Activated B cell treated with CpG ODN at 0.5 μM for 24 hours (primary cell): ENCODE measurements at regions not wholly inside any gene's neighbourhood (a gene's known extent, or its start where the extent isn't known, plus 50 kb on each side); places are given as distances from the start of the nearest gene placed in this dataset.
"Not testable (repeated sequence)": the region's sequence is repeated elsewhere in the genome, so short reads cannot be mapped to it uniquely, and the experiment has no call there.

Experiments
- ATAC-seq: fragments of 200-7000 bp; cut with Tn5 transposase; one replicate; pipeline ENCODE4 v1.10.0; 2021; ENCODE audit warnings: low read depth, mild to moderate bottlenecking, moderate library complexity
- CTCF ChIA-PET: fragments of 350-600 bp; sonication (Branson Sonifier 250); formaldehyde crosslinking; loops from one replicate; lab custom pipeline; 2021; ENCODE audit warnings: antibody characterized with exemption; lab: Charles Lee
- POLR2A ChIA-PET: fragments of 350-600 bp; sonication (Branson Sonifier 250); formaldehyde crosslinking; loops from one replicate; lab custom pipeline; 2021; ENCODE audit warnings: antibody characterized with exemption; lab: Charles Lee
- DNase-seq: peaks from one replicate; pipeline ENCODE4 v3.0.0; 2022
- H3K27ac Mint-ChIP-seq: one replicate; pipeline ENCODE4 v1.8.0; 2020; ENCODE audit warnings: mixed read lengths
- H3K27me3 Mint-ChIP-seq: one replicate; pipeline ENCODE4 v1.8.0; 2021; ENCODE audit warnings: mixed read lengths
- H3K36me3 Mint-ChIP-seq: one replicate; pipeline ENCODE4 v1.8.0; 2021; ENCODE audit warnings: low read depth, mixed read lengths
- H3K4me1 Mint-ChIP-seq: one replicate; pipeline ENCODE4 v1.8.0; 2021; ENCODE audit warnings: mixed read lengths
- H3K4me3 Mint-ChIP-seq: one replicate; pipeline ENCODE4 v1.8.0; 2020; ENCODE audit warnings: mild to moderate bottlenecking, mixed read lengths
- H3K9me3 Mint-ChIP-seq: one replicate; pipeline ENCODE4 v1.8.0; 2020; ENCODE audit warnings: mixed read lengths
- intact Hi-C: fragments of 100-400 bp; cut with micrococcal nuclease; formaldehyde crosslinking; loops from one replicate; pipeline ENCODE4 v1.15.1; 2024
- TF ChIP-seq, protein P1 (sequence below): fragments of 200-600 bp; IDR thresholded peaks from one replicate; pipeline ENCODE4 v1.8.0; 2022; ENCODE audit warnings: antibody characterized with exemption, mild to moderate bottlenecking

GRCh38 chr3:152148579-152148978 lies 120.2 kb upstream of the MBNL1 start:
- no peak for ATAC-seq
- no peak for DNase-seq
- Mint-ChIP-seq H3K27me3 (no peaks in the 10 kb centered on the region), H3K27ac (no peak overlapping the region), H3K36me3 (no peaks in the 10 kb centered on the region), H3K9me3 (no peaks in the 10 kb centered on the region), H3K4me3 (no peak overlapping the region), H3K4me1 (no peaks in the 10 kb centered on the region)
- TF ChIP-seq, protein P1, sequence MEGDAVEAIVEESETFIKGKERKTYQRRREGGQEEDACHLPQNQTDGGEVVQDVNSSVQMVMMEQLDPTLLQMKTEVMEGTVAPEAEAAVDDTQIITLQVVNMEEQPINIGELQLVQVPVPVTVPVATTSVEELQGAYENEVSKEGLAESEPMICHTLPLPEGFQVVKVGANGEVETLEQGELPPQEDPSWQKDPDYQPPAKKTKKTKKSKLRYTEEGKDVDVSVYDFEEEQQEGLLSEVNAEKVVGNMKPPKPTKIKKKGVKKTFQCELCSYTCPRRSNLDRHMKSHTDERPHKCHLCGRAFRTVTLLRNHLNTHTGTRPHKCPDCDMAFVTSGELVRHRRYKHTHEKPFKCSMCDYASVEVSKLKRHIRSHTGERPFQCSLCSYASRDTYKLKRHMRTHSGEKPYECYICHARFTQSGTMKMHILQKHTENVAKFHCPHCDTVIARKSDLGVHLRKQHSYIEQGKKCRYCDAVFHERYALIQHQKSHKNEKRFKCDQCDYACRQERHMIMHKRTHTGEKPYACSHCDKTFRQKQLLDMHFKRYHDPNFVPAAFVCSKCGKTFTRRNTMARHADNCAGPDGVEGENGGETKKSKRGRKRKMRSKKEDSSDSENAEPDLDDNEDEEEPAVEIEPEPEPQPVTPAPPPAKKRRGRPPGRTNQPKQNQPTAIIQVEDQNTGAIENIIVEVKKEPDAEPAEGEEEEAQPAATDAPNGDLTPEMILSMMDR, result no peak
- intact Hi-C loops, result no loop called here
- CTCF ChIA-PET, result no interaction called here
- POLR2A ChIA-PET, result no interaction called here

DNA sequence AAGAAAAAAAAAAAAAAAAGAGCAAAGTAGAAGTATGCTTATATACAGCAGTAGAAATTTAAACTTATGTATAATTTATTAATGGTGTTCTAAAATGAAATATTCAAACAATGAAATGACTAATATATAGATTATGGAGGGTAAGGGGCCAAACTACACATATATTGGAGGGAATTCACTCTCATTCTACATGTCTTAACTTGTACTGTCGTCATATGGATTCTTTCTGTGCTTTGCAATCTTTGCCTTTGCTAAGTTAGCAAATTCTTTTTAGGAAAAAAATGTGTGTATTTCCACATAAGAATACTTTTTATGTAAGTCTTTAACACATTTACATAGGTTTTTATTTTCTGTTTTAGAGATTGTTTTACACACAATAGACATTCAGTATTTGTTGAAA lies 118.9 kb upstream of the MBNL1 start:
- Mint-ChIP-seq H3K4me3 (no peak overlapping the region), H3K27ac (no peak overlapping the region), H3K4me1 (no peaks in the 10 kb centered on the region), H3K36me3 (no peaks in the 10 kb centered on the region), H3K27me3 (no peaks in the 10 kb centered on the region), H3K9me3 (no peaks in the 10 kb centered on the region)
- no peak for DNase-seq
- no peak for ATAC-seq
- ChIA-PET CTCF (no interaction called here), POLR2A (no interaction called here)
- intact Hi-C loops, result no loop called here
- TF ChIP-seq, protein P1, result no peak

GRCh38 chr3:152151216-152151876 lies 117.4 kb upstream of the MBNL1 start:
- DNase-seq (no peak), ATAC-seq (no peak)
- ChIA-PET POLR2A (no interaction called here), CTCF (interaction anchor here (1.1 kb wide), 1 partner anchor 292 kb away, joined by 3 read pairs; no protein-coding TSS in a partner anchor)
- no peaks in the 10 kb centered on the region for H3K27me3 Mint-ChIP-seq
- TF ChIP-seq, protein P1, result no peak
- no peaks in the 10 kb centered on the region for H3K9me3 Mint-ChIP-seq
- H3K36me3 Mint-ChIP-seq, result no peaks in the 10 kb centered on the region
- no peaks in the 10 kb centered on the region for H3K4me1 Mint-ChIP-seq
- intact Hi-C loops, result no loop called here
- H3K27ac Mint-ChIP-seq, result no peak overlapping the region
- no peak overlapping the region for H3K4me3 Mint-ChIP-seq

GRCh38 chr3:152151877-152152765 lies 116.6 kb upstream of the MBNL1 start:
- intact Hi-C loops, H3K4me3 Mint-ChIP-seq, H3K27me3 Mint-ChIP-seq, H3K36me3 Mint-ChIP-seq, CTCF ChIA-PET, H3K4me1 Mint-ChIP-seq, ATAC-seq, H3K9me3 Mint-ChIP-seq, DNase-seq, H3K27ac Mint-ChIP-seq: not testable (repeated sequence)
- POLR2A ChIA-PET, result interaction anchor here (0.8 kb wide), 1 partner anchor 250 kb away, joined by 5 read pairs; no protein-coding TSS in a partner anchor

- intact Hi-C loops, H3K4me3 Mint-ChIP-seq, DNase-seq, CTCF ChIA-PET, H3K9me3 Mint-ChIP-seq, ATAC-seq, POLR2A ChIA-PET, H3K27ac Mint-ChIP-seq, H3K4me1 Mint-ChIP-seq, H3K27me3 Mint-ChIP-seq, H3K36me3 Mint-ChIP-seq: not testable (repeated sequence)
Observed at GRCh38 chr3:152153115-152153514, 115.6 kb upstream of the MBNL1 start.
